GM10266 (cell line): ENCODE measurements at regions not wholly inside any gene's neighbourhood (a gene's known extent, or its start where the extent isn't known, plus 50 kb on each side); places are given as distances from the start of the nearest gene placed in this dataset.

Experiments
- DNase-seq: peaks from one replicate; pipeline ENCODE4 v3.0.0; 2012; ENCODE audit errors: extremely low spot score
- CTCF ChIP-seq: IDR thresholded peaks from 2 replicates; pipeline ENCODE4 v1.5.1; 2012; ENCODE audit warnings: mild to moderate bottlenecking, low read depth; ENCODE audit not compliant: control insufficient read depth, insufficient read depth; ENCODE audit errors: missing control alignments

DNA sequence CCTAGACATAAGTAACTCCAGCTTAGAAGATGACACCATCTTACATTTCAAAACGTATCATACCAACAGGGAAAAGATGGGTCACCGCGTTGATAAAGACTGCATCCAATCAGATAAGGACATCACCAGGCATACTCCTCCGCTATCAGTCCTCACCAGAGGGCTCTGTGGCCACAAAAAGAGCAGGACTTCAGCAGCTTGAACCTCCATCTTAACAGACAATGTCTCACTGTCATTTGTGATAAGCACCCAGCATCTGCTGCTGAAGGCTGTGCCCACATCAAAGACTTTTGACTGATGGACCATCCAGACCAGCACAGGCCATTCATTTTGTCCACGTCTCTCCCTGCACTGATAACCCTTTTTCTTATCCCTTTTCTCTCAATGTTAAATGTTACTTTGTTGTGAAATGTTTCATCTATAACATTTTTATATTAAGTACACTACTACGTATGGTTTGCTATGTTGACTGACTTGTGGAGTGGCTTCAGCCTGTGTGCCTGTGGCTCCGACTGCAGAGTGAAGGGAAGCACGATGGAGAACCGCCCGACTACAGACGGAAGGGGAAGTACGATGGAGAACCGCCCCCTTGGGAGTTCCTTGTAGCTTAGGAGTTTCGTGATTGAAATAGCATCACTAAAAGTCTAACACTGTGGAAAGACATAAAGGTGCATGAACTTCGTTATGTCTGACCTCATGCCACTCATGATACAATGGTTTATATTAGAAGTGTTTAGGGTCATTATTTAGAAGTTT, 595.4 kb upstream of the AGA start:
- DNase-seq, result no peak

DNA sequence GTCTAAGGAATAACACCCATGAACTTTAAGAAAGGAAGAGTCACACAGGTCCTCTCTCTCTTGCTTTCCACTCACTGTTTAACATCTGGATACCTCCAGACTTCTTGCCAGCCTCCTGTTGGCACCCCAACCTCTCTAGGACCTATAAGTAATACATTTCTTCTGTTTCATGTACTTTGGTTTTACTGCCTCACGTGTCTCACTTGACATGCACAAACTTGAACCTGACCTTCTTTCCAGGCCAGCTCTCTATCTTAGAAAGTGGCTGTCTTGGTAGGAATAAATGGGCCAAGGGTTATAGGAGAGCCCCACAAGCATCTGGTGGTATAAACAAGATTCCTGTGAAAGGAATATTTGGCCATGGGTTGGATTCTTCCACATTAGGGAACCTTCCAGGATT, 614.8 kb upstream of the AGA start:
- TF ChIP-seq CTCF, result no peak
- DNase-seq, result no peak

More for the DNA sequence above, 595.4 kb upstream of the AGA start:
- TF ChIP-seq CTCF, result no peak

- DNase-seq, result no peak
- TF ChIP-seq CTCF, result no peak
These were observed 621.3 kb upstream of the AGA start for GRCh38 chr4:178063568-178063967.

DNA sequence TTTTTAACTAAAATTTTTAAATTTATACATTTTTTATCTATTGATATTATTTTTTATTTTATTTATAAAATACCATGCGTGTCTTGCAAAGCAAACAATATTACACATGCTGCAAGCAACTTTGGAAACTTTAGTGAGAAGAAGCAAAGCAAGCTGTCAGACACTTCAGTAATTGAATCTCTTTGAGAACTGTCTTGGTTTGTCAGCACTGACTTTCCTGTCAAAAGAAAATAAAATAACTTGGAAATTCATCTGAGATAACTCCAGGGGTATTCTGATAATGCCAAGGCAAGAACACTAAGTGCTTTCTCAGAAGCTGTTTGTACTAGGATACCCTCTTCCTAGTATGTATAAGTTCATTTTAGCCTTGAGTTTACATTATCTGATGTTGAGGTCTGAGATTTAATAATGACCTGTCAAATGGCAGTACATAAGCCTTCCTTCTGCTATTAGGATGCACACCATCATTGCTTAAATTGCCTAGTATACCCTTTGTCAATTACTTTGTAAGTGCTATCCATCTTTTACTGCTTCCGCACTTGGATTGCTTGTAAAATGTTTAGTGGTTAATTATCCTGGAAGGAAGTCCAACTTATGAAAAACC, 624.2 kb upstream of the AGA start:
- DNase-seq, result no peak
- no peak for TF ChIP-seq CTCF

GRCh38 chr4:178068136-178068535, 625.9 kb upstream of the AGA start:
- no peak for TF ChIP-seq CTCF
- no peak for DNase-seq

GRCh38 chr4:178070163-178070562, 627.9 kb upstream of the AGA start:
- no peak for TF ChIP-seq CTCF
- no peak for DNase-seq

- no peak for TF ChIP-seq CTCF
These were observed 638.1 kb upstream of the AGA start for GRCh38 chr4:178080312-178080711.

More at GRCh38 chr4:178080312-178080711, 638.1 kb upstream of the AGA start:
- no peak for DNase-seq
